SK-N-DZ (cell line): ENCODE measurements at regions not wholly inside any gene's neighbourhood (a gene's known extent, or its start where the extent isn't known, plus 50 kb on each side); places are given as distances from the start of the nearest gene placed in this dataset.
"Not testable (repeated sequence)": the region's sequence is repeated elsewhere in the genome, so short reads cannot be mapped to it uniquely, and the experiment has no call there.

ENCODE experiments used
- DNase-seq: peaks from one replicate; pipeline ENCODE4 v3.0.0-alpha.2; 2015; ENCODE audit warnings: low spot score

- no peak for DNase-seq
These were observed 100.5 kb upstream of the ITPRID2 start for GRCh38 chr2:181790716-181791649.

- DNase-seq: no peak
These were observed 98.6 kb upstream of the ITPRID2 start for GRCh38 chr2:181792906-181793305.

GRCh38 chr2:181798022-181798421 lies 93.5 kb upstream of the ITPRID2 start:
- no peak for DNase-seq

GRCh38 chr2:181802300-181802699 lies 89.2 kb upstream of the ITPRID2 start:
- not testable (repeated sequence) for DNase-seq

GRCh38 chr2:181803903-181804799 lies 87.4 kb upstream of the ITPRID2 start:
- DNase-seq: peak; percentile 6

GRCh38 chr2:181805228-181806038 lies 86.1 kb upstream of the ITPRID2 start:
- DNase-seq: no peak

GRCh38 chr2:181806039-181806392 lies 85.5 kb upstream of the ITPRID2 start:
- no peak for DNase-seq

- DNase-seq: no peak
These were observed 84.0 kb upstream of the ITPRID2 start for GRCh38 chr2:181807526-181807925.

- no peak for DNase-seq
These were observed 80.5 kb upstream of the ITPRID2 start for GRCh38 chr2:181810823-181811695.

- DNase-seq: no peak
These were observed 79.3 kb upstream of the ITPRID2 start for GRCh38 chr2:181812106-181812743.

- no peak for DNase-seq
These were observed 77.5 kb upstream of the ITPRID2 start for GRCh38 chr2:181814057-181814491.

- DNase-seq: no peak
These were observed 74.0 kb upstream of the ITPRID2 start for GRCh38 chr2:181817509-181817908.

GRCh38 chr2:181818058-181818680 lies 73.4 kb upstream of the ITPRID2 start:
- no peak for DNase-seq

- DNase-seq: no peak
These were observed 72.7 kb upstream of the ITPRID2 start for GRCh38 chr2:181818840-181819239.

GRCh38 chr2:181821049-181821448 lies 70.5 kb upstream of the ITPRID2 start:
- DNase-seq: no peak

- no peak for DNase-seq
These were observed 69.4 kb upstream of the ITPRID2 start for GRCh38 chr2:181822097-181822496.

- DNase-seq: no peak
These were observed 68.1 kb upstream of the ITPRID2 start for GRCh38 chr2:181823405-181823804.

- no peak for DNase-seq
These were observed 63.3 kb upstream of the ITPRID2 start for GRCh38 chr2:181828122-181828705.

- no peak for DNase-seq
These were observed 62.3 kb upstream of the ITPRID2 start for GRCh38 chr2:181829230-181829629.
